ENCODE measurements at regions not wholly inside any gene's neighbourhood (a gene's known extent, or its start where the extent isn't known, plus 50 kb on each side); places are given as distances from the start of the nearest gene placed in this dataset.

DNA sequence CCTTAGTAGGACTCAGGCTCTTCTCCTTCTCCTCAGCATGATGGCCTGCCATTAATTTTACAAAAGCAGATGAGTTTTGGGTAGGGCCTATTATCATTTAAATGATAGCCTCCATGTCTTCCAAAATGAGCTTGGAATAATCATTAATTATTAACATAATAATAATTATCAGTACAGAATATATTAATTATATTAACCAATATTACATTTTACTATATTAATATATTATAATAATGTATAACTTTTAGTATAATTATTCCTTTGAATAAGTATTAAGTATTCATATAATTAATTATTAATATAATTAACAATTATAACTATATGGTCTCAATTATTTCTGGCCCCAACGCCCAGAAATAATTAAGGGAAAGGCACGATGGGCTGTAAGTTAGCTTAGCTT, 318.6 kb upstream of the ADGRL4 start:
- TF ChIP-seq YY1 (IDR thresholded peaks at IDR 0.05; ENCODE audit: low read depth) = no peak
- TF ChIP-seq FOXM1 (IDR thresholded peaks at IDR 0.05; ENCODE audit: borderline replicate concordance, low read depth) = no peak
- no peak for TF ChIP-seq EGR1 (IDR thresholded peaks at IDR 0.05)
- TF ChIP-seq EP300 (IDR thresholded peaks at IDR 0.05; ENCODE audit: borderline replicate concordance) = no peak
- TF ChIP-seq, protein P1, sequence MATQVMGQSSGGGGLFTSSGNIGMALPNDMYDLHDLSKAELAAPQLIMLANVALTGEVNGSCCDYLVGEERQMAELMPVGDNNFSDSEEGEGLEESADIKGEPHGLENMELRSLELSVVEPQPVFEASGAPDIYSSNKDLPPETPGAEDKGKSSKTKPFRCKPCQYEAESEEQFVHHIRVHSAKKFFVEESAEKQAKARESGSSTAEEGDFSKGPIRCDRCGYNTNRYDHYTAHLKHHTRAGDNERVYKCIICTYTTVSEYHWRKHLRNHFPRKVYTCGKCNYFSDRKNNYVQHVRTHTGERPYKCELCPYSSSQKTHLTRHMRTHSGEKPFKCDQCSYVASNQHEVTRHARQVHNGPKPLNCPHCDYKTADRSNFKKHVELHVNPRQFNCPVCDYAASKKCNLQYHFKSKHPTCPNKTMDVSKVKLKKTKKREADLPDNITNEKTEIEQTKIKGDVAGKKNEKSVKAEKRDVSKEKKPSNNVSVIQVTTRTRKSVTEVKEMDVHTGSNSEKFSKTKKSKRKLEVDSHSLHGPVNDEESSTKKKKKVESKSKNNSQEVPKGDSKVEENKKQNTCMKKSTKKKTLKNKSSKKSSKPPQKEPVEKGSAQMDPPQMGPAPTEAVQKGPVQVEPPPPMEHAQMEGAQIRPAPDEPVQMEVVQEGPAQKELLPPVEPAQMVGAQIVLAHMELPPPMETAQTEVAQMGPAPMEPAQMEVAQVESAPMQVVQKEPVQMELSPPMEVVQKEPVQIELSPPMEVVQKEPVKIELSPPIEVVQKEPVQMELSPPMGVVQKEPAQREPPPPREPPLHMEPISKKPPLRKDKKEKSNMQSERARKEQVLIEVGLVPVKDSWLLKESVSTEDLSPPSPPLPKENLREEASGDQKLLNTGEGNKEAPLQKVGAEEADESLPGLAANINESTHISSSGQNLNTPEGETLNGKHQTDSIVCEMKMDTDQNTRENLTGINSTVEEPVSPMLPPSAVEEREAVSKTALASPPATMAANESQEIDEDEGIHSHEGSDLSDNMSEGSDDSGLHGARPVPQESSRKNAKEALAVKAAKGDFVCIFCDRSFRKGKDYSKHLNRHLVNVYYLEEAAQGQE (IDR thresholded peaks at IDR 0.05; ENCODE audit: low read depth) = no peak
- no peak for TF ChIP-seq TAF1 (IDR thresholded peaks at IDR 0.05; ENCODE audit: low read depth)
- TF ChIP-seq TCF12 (IDR thresholded peaks at IDR 0.05; ENCODE audit: low read depth) = no peak
- no peak for TF ChIP-seq TEAD4 (IDR thresholded peaks at IDR 0.05)
- TF ChIP-seq, protein P2, sequence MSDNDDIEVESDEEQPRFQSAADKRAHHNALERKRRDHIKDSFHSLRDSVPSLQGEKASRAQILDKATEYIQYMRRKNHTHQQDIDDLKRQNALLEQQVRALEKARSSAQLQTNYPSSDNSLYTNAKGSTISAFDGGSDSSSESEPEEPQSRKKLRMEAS (IDR thresholded peaks at IDR 0.05) = no peak
- TF ChIP-seq RAD21 (IDR thresholded peaks at IDR 0.05; ENCODE audit: low read depth) = no peak
- no peak for TF ChIP-seq ZBTB7A (IDR thresholded peaks at IDR 0.05; ENCODE audit: low read depth)
- no peak for TF ChIP-seq CEBPB (IDR thresholded peaks at IDR 0.05)
- TF ChIP-seq NFIC (IDR thresholded peaks at IDR 0.05) = no peak
- no peak for TF ChIP-seq CREB1 (IDR thresholded peaks at IDR 0.05; ENCODE audit: low read depth)
